ENCODE measurements at regions not wholly inside any gene's neighbourhood (a gene's known extent, or its start where the extent isn't known, plus 50 kb on each side); places are given as distances from the start of the nearest gene placed in this dataset.

- no peak overlapping the region for H3K27ac ChIP-seq
- no peaks in the 10 kb centered on the region for H3K9me3 ChIP-seq
- ChIA-PET POLR2A (no interaction called here), CTCF (interaction anchor here (0.7 to 1.6 kb wide), 2 partner anchors 10 to 301 kb away, joined by 3 read pairs; no protein-coding TSS in a partner anchor)
- 72% methylated on average over 13 of the region's 13 CpGs for WGBS (ENCODE audit: missing lambda C conversion rate)
- H3K4me1 ChIP-seq = no peaks in the 10 kb centered on the region
- TF ChIP-seq EP300 (IDR thresholded peaks at IDR 0.05) (no peak), TP53 (CRISPR knock-in tag; IDR thresholded peaks at IDR 0.05) (no peak), CHD4 (IDR thresholded peaks at IDR 0.05; ENCODE audit: borderline replicate concordance) (no peak), EHF (CRISPR knock-in tag; IDR thresholded peaks at IDR 0.05) (no peak), KDM1A (IDR thresholded peaks at IDR 0.05; ENCODE audit: low read depth) (no peak), SREBF2 (IDR thresholded peaks at IDR 0.05) (no peak), MAZ (IDR thresholded peaks at IDR 0.05; ENCODE audit: borderline replicate concordance, low read depth, low read length) (no peak), POLR2A (IDR thresholded peaks at IDR 0.05; ENCODE audit: low read length) (no peak), CTCF (IDR thresholded peaks at IDR 0.05) (no peak), SMC3 (IDR thresholded peaks at IDR 0.05) (no peak), CHD2 (IDR thresholded peaks at IDR 0.05; ENCODE audit: low read length, partially characterized antibody) (no peak), JUNB (IDR thresholded peaks at IDR 0.05) (no peak), RCOR1 (IDR thresholded peaks at IDR 0.05; ENCODE audit: low read depth, low read length) (no peak), RARB (CRISPR knock-in tag; IDR thresholded peaks at IDR 0.05) (no peak), HES2 (IDR thresholded peaks at IDR 0.05) (no peak), POLR2AphosphoS2 (conservative IDR thresholded peaks at IDR 0.05; ENCODE audit: low read length) (no peak), CBX2 (IDR thresholded peaks at IDR 0.05; ENCODE audit: borderline replicate concordance, low read depth) (no peak), EHMT2 (IDR thresholded peaks at IDR 0.05; ENCODE audit: low read depth) (no peak), HOXB13 (CRISPR knock-in tag; IDR thresholded peaks at IDR 0.05; ENCODE audit: low read depth) (no peak), NPAS2 (CRISPR knock-in tag; IDR thresholded peaks at IDR 0.05; ENCODE audit: borderline replicate concordance) (no peak)
- no peak for DNase-seq (ENCODE audit: low read depth in 1 of 2, low spot score in 1 of 2)
- no peak overlapping the region for H3K4me2 ChIP-seq
- no peak for ATAC-seq
- FAIRE-seq = no peak
- no peak overlapping the region for H3K4me3 ChIP-seq
These were observed 167.8 kb upstream of the MTNR1B start for GRCh38 chr11:92801685-92802084.

- no peak for FAIRE-seq
- ChIA-PET CTCF (no interaction called here), POLR2A (no interaction called here)
- Histone ChIP-seq H3K4me2 (no peak overlapping the region), H3K27ac (no peak overlapping the region), H3K4me3 (no peak overlapping the region), H3K9me3 (no peaks in the 10 kb centered on the region), H3K4me1 (no peaks in the 10 kb centered on the region)
- TF ChIP-seq CHD4 (IDR thresholded peaks at IDR 0.05; ENCODE audit: borderline replicate concordance) = no peak
- TF ChIP-seq ELK1 (IDR thresholded peaks at IDR 0.05; ENCODE audit: low read depth, low read length) = no peak
- TF ChIP-seq FOSB (CRISPR knock-in tag; IDR thresholded peaks at IDR 0.05) = no peak
- no peak for TF ChIP-seq USF2 (IDR thresholded peaks at IDR 0.05)
- TF ChIP-seq NPAS2 (CRISPR knock-in tag; IDR thresholded peaks at IDR 0.05; ENCODE audit: borderline replicate concordance) = no peak
- TF ChIP-seq JUN (IDR thresholded peaks at IDR 0.05) = no peak
- TF ChIP-seq RARB (CRISPR knock-in tag; IDR thresholded peaks at IDR 0.05) = no peak
- TF ChIP-seq FOXS1 (CRISPR knock-in tag; IDR thresholded peaks at IDR 0.05) = no peak
- TF ChIP-seq CTCF (IDR thresholded peaks at IDR 0.05) = no peak
- no peak for TF ChIP-seq HDAC2 (IDR thresholded peaks at IDR 0.05)
- no peak for TF ChIP-seq MAFK (IDR thresholded peaks at IDR 0.05; ENCODE audit: partially characterized antibody)
- no peak for TF ChIP-seq HOXA7 (CRISPR knock-in tag; IDR thresholded peaks at IDR 0.05)
- no peak for TF ChIP-seq HOXB5 (CRISPR knock-in tag; IDR thresholded peaks at IDR 0.05)
- TF ChIP-seq PHF8 (IDR thresholded peaks at IDR 0.05; ENCODE audit: borderline replicate concordance, low read depth) = no peak
- no peak for TF ChIP-seq NR3C1 (IDR thresholded peaks at IDR 0.05)
- TF ChIP-seq SMC3 (IDR thresholded peaks at IDR 0.05) = no peak
- no peak for TF ChIP-seq ZFP36 (IDR thresholded peaks at IDR 0.05; ENCODE audit: borderline replicate concordance, partially characterized antibody)
- TF ChIP-seq RNF2 (IDR thresholded peaks at IDR 0.05; ENCODE audit: borderline replicate concordance, low read depth) = no peak
- no peak for TF ChIP-seq ESRRA (IDR thresholded peaks at IDR 0.05; ENCODE audit: borderline replicate concordance, low read length)
- DNase-seq (ENCODE audit: low read depth in 1 of 2, low spot score in 1 of 2) = no peak
- WGBS (ENCODE audit: missing lambda C conversion rate) = 42% methylated on average over 2 of the region's 2 CpGs
- no peak for ATAC-seq
These were observed 166.8 kb upstream of the MTNR1B start for GRCh38 chr11:92802644-92803043.
